ENCODE measurements at regions not wholly inside any gene's neighbourhood (a gene's known extent, or its start where the extent isn't known, plus 50 kb on each side); places are given as distances from the start of the nearest gene placed in this dataset.

- CTCF ChIA-PET (ENCODE audit: partially characterized antibody), result no interaction called here
- TF ChIP-seq E2F6 (IDR thresholded peaks at IDR 0.05) (no peak), NRF1 (IDR thresholded peaks at IDR 0.05; ENCODE audit: low read depth, low read length) (no peak), SIN3A (conservative IDR thresholded peaks at IDR 0.05 in 1 of 2, IDR thresholded peaks at IDR 0.05 in 1 of 2; ENCODE audit: low read depth in 1 of 2, low read length in 2 of 2) (no peak), ZNF274 (IDR thresholded peaks at IDR 0.05; ENCODE audit: borderline replicate concordance, extremely low read depth, low read length) (no peak), CBX8 (IDR thresholded peaks at IDR 0.05; ENCODE audit: borderline replicate concordance, low read depth, low read length) (no peak), TEAD4 (IDR thresholded peaks at IDR 0.05; ENCODE audit: low read depth, low read length) (no peak), HDAC6 (IDR thresholded peaks at IDR 0.05; ENCODE audit: low read depth, low read length) (no peak), USF2 (IDR thresholded peaks at IDR 0.05; ENCODE audit: low read length) (no peak), TAF1 (IDR thresholded peaks at IDR 0.05; ENCODE audit: low read depth, low read length) (no peak), SAP30 (IDR thresholded peaks at IDR 0.05; ENCODE audit: insufficient read depth, insufficient replicate concordance, low read length) (no peak), POU5F1 (IDR thresholded peaks at IDR 0.05; ENCODE audit: low read depth, low read length) (no peak), SIX5 (IDR thresholded peaks at IDR 0.05; ENCODE audit: low read depth, low read length) (no peak), POLR2A (IDR thresholded peaks at IDR 0.05; ENCODE audit: control extremely low read depth in 1 of 2, low read depth in 2 of 2, low read length in 2 of 2) (no peak), EP300 (IDR thresholded peaks at IDR 0.05; ENCODE audit: borderline replicate concordance in 1 of 2, low read depth in 2 of 2, low read length in 2 of 2) (no peak)
These were observed 312.5 kb downstream of the PARP8 start for GRCh38 chr5:50978924-50979323.

More at GRCh38 chr5:50978924-50979323, 312.5 kb downstream of the PARP8 start:
- Histone ChIP-seq H3K27me3 (replicated peaks in 1 of 4; ENCODE audit: control insufficient read depth in 3 of 4, extremely low read depth in 1 of 4, insufficient read depth in 3 of 4, low read length in 3 of 4) (no peaks in the 10 kb centered on the region), H3K4me2 (ENCODE audit: insufficient read depth in 1 of 2, low read depth in 2 of 2, low read length in 2 of 2) (no peak overlapping the region), H3K4me1 (replicated peaks in 1 of 4; ENCODE audit: control insufficient read depth in 3 of 4, insufficient read depth in 4 of 4, low read length in 3 of 4) (no peaks in the 10 kb centered on the region), H2BK20ac (ENCODE audit: low read length) (no peak overlapping the region), H2BK15ac (ENCODE audit: low read length) (no peak overlapping the region), H3K4me3 (ENCODE audit: extremely low read depth in 1 of 4, insufficient read depth in 2 of 4, low read depth in 3 of 4, low read length in 4 of 4) (no peak overlapping the region), H3K14ac (ENCODE audit: insufficient read length) (no peak overlapping the region), H4K8ac (ENCODE audit: extremely low read depth, insufficient read depth, low read length) (no peak overlapping the region), H4K91ac (replicated peaks; ENCODE audit: insufficient read length, low read length) (no peak overlapping the region), H3K23me2 (ENCODE audit: low read depth, low read length) (no peaks in the 10 kb centered on the region), H3K18ac (ENCODE audit: extremely low read depth, low read length) (no peak overlapping the region), H2AK5ac (ENCODE audit: low read depth, low read length) (no peak overlapping the region), H3K23ac (ENCODE audit: insufficient read length) (no peak overlapping the region), H2BK120ac (replicated peaks; ENCODE audit: low read depth, low read length) (no peak overlapping the region), H3K4ac (replicated peaks; ENCODE audit: insufficient read length, low read depth, low read length) (no peak overlapping the region), H2BK12ac (ENCODE audit: low read depth, low read length) (no peak overlapping the region), H3K36me3 (ENCODE audit: control insufficient read depth in 2 of 4, insufficient read depth in 4 of 4, low read length in 3 of 4) (no peaks in the 10 kb centered on the region), H3K79me1 (ENCODE audit: low read depth, low read length) (no peaks in the 10 kb centered on the region), H2AFZ (ENCODE audit: low read length) (no peak overlapping the region), H4K5ac (ENCODE audit: insufficient read length, low read depth, low read length) (no peak overlapping the region), H3K9me3 (ENCODE audit: insufficient read depth in 2 of 2, low read depth in 1 of 2, low read length in 1 of 2) (peaks cover 12 to 17% of the 10 kb centered on the region in 2 experiments), H4K20me1 (replicated peaks in 1 of 2; ENCODE audit: control insufficient read depth in 1 of 2, insufficient read depth in 2 of 2, low read length in 2 of 2) (no peaks in the 10 kb centered on the region), H3K56ac (replicated peaks; ENCODE audit: insufficient read length, low read depth, low read length) (no peak overlapping the region), H2BK5ac (ENCODE audit: low read depth, low read length) (no peak overlapping the region), H3K79me2 (ENCODE audit: control insufficient read depth in 1 of 2, insufficient read depth in 2 of 2, low read length in 2 of 2) (no peaks in the 10 kb centered on the region), H3K27ac (ENCODE audit: low read depth, low read length) (no peak overlapping the region), H3K9ac (replicated peaks in 1 of 4; ENCODE audit: extremely low read depth in 1 of 4, low read depth in 3 of 4, low read length in 3 of 4) (no peak overlapping the region)
- DNase-seq (ENCODE audit: low read depth in 1 of 2, low spot score in 2 of 2) (no peak), FAIRE-seq (no peak)
- 98% methylated on average over 2 of the region's 2 CpGs; no CpG with 5 or more reads in 1 of the 2 experiments for WGBS, 2 experiments (ENCODE audit: extremely low coverage in 1 of 2, insufficient coverage in 1 of 2, insufficient read length in 1 of 2, insufficient replicate concordance in 2 of 2, low coverage in 1 of 2, low lambda C conversion rate in 2 of 2, missing lambda C conversion rate in 1 of 2)
- POLR2A ChIA-PET (ENCODE audit: partially characterized antibody), result no interaction called here

All from H1 (cell line).